ENCODE measurements at regions not wholly inside any gene's neighbourhood (a gene's known extent, or its start where the extent isn't known, plus 50 kb on each side); places are given as distances from the start of the nearest gene placed in this dataset.

DNA sequence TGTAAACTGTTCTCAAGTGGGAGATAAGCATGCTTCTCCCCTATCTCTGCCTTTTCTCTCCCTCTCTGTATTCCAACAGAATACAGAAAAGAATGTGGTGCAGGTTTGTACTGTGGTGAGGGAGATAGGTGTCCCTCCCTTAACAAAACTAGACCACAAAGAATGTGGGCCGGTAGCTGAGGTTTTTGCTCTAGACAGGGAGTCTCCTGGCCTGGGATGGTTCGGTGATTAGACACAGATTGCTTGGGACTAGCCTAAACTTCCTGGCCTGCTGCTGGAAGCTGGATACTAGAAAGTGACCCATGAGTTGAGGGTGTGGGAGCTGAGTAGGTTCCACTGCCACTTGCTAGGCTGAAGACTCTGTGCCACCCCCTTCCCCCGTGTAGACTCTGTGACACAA lies 143.0 kb downstream of the CXXC4 start:
- TF ChIP-seq, protein P1, sequence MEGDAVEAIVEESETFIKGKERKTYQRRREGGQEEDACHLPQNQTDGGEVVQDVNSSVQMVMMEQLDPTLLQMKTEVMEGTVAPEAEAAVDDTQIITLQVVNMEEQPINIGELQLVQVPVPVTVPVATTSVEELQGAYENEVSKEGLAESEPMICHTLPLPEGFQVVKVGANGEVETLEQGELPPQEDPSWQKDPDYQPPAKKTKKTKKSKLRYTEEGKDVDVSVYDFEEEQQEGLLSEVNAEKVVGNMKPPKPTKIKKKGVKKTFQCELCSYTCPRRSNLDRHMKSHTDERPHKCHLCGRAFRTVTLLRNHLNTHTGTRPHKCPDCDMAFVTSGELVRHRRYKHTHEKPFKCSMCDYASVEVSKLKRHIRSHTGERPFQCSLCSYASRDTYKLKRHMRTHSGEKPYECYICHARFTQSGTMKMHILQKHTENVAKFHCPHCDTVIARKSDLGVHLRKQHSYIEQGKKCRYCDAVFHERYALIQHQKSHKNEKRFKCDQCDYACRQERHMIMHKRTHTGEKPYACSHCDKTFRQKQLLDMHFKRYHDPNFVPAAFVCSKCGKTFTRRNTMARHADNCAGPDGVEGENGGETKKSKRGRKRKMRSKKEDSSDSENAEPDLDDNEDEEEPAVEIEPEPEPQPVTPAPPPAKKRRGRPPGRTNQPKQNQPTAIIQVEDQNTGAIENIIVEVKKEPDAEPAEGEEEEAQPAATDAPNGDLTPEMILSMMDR (IDR thresholded peaks at IDR 0.05), result no peak
- no peak for TF ChIP-seq POLR2A (IDR thresholded peaks at IDR 0.05)
